ENCODE measurements at regions not wholly inside any gene's neighbourhood (a gene's known extent, or its start where the extent isn't known, plus 50 kb on each side); places are given as distances from the start of the nearest gene placed in this dataset.

DNA sequence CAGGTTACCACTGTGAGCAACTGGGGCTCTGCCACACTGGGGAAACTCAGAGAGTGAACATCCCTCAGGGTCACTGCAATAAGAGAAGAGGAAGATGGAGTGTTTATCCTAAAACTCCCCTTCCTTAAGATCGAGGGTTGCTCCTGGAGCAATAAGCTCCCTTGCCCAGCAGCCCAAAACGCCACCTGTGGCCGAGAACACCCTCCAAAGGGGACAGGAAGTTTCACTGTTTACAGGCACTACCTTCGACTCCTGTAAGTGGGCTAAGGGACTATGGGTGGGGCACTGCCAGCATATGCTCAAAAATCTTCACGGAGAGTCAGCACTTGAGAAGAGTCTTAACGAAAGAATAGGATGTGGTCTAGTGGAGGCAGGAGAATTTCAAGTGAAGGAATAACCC, 132.5 kb downstream of the FAXC start:
- TF ChIP-seq POLR2AphosphoS5 (IDR thresholded peaks at IDR 0.05; ENCODE audit: low read depth, low read length), result no peak
- TF ChIP-seq, protein P1, sequence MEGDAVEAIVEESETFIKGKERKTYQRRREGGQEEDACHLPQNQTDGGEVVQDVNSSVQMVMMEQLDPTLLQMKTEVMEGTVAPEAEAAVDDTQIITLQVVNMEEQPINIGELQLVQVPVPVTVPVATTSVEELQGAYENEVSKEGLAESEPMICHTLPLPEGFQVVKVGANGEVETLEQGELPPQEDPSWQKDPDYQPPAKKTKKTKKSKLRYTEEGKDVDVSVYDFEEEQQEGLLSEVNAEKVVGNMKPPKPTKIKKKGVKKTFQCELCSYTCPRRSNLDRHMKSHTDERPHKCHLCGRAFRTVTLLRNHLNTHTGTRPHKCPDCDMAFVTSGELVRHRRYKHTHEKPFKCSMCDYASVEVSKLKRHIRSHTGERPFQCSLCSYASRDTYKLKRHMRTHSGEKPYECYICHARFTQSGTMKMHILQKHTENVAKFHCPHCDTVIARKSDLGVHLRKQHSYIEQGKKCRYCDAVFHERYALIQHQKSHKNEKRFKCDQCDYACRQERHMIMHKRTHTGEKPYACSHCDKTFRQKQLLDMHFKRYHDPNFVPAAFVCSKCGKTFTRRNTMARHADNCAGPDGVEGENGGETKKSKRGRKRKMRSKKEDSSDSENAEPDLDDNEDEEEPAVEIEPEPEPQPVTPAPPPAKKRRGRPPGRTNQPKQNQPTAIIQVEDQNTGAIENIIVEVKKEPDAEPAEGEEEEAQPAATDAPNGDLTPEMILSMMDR (IDR thresholded peaks at IDR 0.05 in 2 of 3, conservative IDR thresholded peaks at IDR 0.05 in 1 of 3; ENCODE audit: borderline replicate concordance in 1 of 3, insufficient read depth in 1 of 3, low read depth in 2 of 3, low read length in 2 of 3), result peak in 1 of 3 experiments; percentile 11; a peak in 1 of 6 replicates
- TF ChIP-seq, protein P2, sequence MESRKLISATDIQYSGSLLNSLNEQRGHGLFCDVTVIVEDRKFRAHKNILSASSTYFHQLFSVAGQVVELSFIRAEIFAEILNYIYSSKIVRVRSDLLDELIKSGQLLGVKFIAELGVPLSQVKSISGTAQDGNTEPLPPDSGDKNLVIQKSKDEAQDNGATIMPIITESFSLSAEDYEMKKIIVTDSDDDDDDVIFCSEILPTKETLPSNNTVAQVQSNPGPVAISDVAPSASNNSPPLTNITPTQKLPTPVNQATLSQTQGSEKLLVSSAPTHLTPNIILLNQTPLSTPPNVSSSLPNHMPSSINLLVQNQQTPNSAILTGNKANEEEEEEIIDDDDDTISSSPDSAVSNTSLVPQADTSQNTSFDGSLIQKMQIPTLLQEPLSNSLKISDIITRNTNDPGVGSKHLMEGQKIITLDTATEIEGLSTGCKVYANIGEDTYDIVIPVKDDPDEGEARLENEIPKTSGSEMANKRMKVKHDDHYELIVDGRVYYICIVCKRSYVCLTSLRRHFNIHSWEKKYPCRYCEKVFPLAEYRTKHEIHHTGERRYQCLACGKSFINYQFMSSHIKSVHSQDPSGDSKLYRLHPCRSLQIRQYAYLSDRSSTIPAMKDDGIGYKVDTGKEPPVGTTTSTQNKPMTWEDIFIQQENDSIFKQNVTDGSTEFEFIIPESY (IDR thresholded peaks at IDR 0.05; ENCODE audit: extremely low read depth, insufficient replicate concordance, low read length), result no peak
- no peak for TF ChIP-seq EZH2 (IDR thresholded peaks at IDR 0.05)
- no peak for TF ChIP-seq YY1 (IDR thresholded peaks at IDR 0.05; ENCODE audit: extremely low read depth, insufficient replicate concordance, low read depth, low read length)
- no peak for TF ChIP-seq POLR2A (IDR thresholded peaks at IDR 0.05; ENCODE audit: borderline replicate concordance, extremely low read depth, insufficient read depth, insufficient read length)
- TF ChIP-seq, protein P3, sequence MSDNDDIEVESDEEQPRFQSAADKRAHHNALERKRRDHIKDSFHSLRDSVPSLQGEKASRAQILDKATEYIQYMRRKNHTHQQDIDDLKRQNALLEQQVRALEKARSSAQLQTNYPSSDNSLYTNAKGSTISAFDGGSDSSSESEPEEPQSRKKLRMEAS (IDR thresholded peaks at IDR 0.05), result no peak

Data from HCT116 (cell line).